Upper lobe of right lung (tissue), 1 donor: ENCODE measurements at regions not wholly inside any gene's neighbourhood (a gene's known extent, or its start where the extent isn't known, plus 50 kb on each side); places are given as distances from the start of the nearest gene placed in this dataset.

ENCODE experiments used
- ATAC-seq: fragments of 200-7000 bp; cut with Tn5 transposase; one replicate; pipeline ENCODE4 v1.9.1; 2020; ENCODE audit warnings: mild to moderate bottlenecking, moderate library complexity
- DNase-seq: peaks from one replicate; pipeline ENCODE4 v3.0.0-alpha.2; 2020
- H3K27ac ChIP-seq: fragments of 200-600 bp; one replicate; pipeline ENCODE4 v1.8.0; 2022
- H3K27me3 ChIP-seq: fragments of 200-600 bp; one replicate; pipeline ENCODE4 v1.8.0; 2022; ENCODE audit warnings: mild to moderate bottlenecking
- H3K36me3 ChIP-seq: fragments of 200-600 bp; one replicate; pipeline ENCODE4 v1.8.0; 2022
- H3K4me1 ChIP-seq: fragments of 200-600 bp; one replicate; pipeline ENCODE4 v1.8.0; 2022
- H3K4me3 ChIP-seq: fragments of 200-600 bp; one replicate; pipeline ENCODE4 v1.8.0; 2022; ENCODE audit warnings: mild to moderate bottlenecking
- H3K9me3 ChIP-seq: fragments of 200-600 bp; one replicate; pipeline ENCODE4 v1.8.0; 2022
- intact Hi-C: fragments of 100-400 bp; cut with DNase I; formaldehyde crosslinking; loops from one replicate; pipeline ENCODE4 v1.11.0; 2022
- TF ChIP-seq, protein P1 (sequence below): fragments of 200-600 bp; IDR thresholded peaks from one replicate; pipeline ENCODE4 v1.8.0; 2022; ENCODE audit warnings: antibody characterized with exemption
- donor health status: DM: no; HTN: yes; CAD: no; lungs with severe emphysema.

DNA sequence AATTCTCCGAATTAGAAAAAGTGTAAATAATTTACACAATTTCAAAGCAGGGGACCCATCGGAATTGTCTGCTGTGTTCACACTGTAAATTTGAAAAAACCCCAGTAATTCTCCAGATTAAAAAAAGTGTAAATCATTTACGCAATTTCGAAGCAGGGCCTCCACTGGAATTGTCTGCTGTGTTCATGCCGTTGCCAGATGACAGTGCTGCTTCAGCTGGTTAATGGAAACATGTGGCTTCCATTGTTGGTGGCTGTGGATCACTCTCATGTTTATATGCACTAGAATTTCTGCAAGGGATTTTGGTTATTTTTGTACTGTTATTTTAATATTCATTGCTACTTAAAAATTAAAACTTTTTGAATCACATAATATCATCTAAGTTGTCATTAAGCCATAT, 88.8 kb upstream of the ELMO1 start:
- TF ChIP-seq, protein P1, sequence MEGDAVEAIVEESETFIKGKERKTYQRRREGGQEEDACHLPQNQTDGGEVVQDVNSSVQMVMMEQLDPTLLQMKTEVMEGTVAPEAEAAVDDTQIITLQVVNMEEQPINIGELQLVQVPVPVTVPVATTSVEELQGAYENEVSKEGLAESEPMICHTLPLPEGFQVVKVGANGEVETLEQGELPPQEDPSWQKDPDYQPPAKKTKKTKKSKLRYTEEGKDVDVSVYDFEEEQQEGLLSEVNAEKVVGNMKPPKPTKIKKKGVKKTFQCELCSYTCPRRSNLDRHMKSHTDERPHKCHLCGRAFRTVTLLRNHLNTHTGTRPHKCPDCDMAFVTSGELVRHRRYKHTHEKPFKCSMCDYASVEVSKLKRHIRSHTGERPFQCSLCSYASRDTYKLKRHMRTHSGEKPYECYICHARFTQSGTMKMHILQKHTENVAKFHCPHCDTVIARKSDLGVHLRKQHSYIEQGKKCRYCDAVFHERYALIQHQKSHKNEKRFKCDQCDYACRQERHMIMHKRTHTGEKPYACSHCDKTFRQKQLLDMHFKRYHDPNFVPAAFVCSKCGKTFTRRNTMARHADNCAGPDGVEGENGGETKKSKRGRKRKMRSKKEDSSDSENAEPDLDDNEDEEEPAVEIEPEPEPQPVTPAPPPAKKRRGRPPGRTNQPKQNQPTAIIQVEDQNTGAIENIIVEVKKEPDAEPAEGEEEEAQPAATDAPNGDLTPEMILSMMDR = no peak
- DNase-seq (no peak), ATAC-seq (no peak)
- Histone ChIP-seq H3K36me3 (no peaks in the 10 kb centered on the region), H3K27me3 (no peaks in the 10 kb centered on the region), H3K9me3 (no peaks in the 10 kb centered on the region), H3K27ac (no peak overlapping the region), H3K4me1 (no peaks in the 10 kb centered on the region), H3K4me3 (no peak overlapping the region)
- intact Hi-C loops = no loop called here

DNA sequence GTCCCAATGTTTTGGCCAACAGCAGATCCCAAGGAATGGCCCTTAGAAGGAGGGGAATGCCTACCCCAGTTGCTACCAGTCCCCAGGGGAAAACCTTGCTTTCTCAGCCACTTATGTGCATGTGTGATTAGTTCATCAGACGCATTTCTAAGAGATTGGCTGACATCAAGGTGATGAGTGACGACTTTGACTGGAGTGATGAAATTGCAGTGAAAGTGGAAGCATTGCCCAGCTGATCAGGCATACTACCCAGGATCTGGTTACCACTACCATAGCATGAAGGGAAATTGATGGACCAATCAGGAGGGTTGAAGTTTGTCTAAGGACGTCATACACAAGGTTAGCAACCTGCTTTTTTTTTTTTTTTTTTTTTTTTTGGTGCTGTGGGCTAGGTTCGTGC, 90.3 kb upstream of the ELMO1 start:
- H3K36me3 ChIP-seq = no peaks in the 10 kb centered on the region
- H3K27me3 ChIP-seq = no peaks in the 10 kb centered on the region
- H3K9me3 ChIP-seq = no peaks in the 10 kb centered on the region
- ATAC-seq = no peak
- H3K27ac ChIP-seq = no peak overlapping the region
- H3K4me3 ChIP-seq = no peak overlapping the region
- no peak for DNase-seq
- TF ChIP-seq, protein P1 = no peak
- no peaks in the 10 kb centered on the region for H3K4me1 ChIP-seq
- intact Hi-C loops = no loop called here

DNA sequence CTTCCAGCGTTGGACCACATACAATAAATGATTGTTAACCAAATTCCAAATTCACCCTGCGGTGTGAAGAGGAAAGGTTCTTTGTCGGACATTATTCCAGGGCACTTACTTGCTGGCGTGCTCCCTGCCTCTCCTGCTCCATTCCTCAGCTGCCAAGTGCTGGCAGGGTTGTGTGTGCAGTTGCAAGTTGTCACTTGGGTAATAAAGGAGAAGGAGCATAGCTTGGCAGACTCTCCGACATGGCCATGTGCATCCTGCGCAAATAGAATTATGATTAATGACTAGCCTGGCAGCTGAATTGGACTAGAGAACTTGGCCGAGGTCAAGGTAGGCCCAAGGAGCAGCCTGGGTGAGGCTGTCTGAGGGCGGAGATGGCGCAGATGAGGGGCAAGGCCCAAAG, 92.3 kb upstream of the ELMO1 start:
- Histone ChIP-seq H3K4me1 (no peaks in the 10 kb centered on the region), H3K4me3 (no peak overlapping the region), H3K9me3 (no peaks in the 10 kb centered on the region), H3K27me3 (no peaks in the 10 kb centered on the region), H3K27ac (no peak overlapping the region), H3K36me3 (no peaks in the 10 kb centered on the region)
- intact Hi-C loops = no loop called here
- DNase-seq = no peak
- TF ChIP-seq, protein P1 = no peak
- no peak for ATAC-seq

DNA sequence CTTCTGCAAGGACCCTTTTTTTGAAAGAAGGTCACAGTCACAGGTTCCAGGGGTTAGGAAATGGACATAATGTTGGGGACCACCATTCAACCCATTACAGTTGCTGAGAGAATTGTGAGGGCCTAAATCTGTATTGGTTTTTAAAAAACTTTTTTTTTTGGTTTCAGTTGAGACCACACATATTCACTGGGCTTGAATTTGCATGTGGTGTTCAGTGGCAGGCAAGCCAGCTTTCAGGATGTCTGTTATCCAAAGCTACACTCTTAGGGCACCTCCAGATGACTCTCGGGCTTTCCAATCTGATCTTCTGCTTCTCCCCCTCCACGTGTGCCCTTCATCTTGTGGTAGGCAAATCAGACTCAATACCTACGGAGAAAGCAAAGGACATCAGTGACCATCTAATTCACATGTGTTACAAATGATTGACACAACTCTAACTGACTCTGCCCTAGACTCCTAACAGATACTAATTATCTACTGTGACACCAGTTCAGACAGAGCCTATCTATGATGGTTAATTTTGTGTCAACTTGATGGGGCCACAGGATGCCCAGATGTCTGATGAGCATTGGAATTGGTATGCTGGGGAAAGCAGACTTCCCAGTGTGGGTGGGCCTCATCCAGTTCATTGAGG, 93.3 kb upstream of the ELMO1 start:
- no peaks in the 10 kb centered on the region for H3K4me1 ChIP-seq
- no peaks in the 10 kb centered on the region for H3K27me3 ChIP-seq
- H3K4me3 ChIP-seq = no peak overlapping the region
- H3K27ac ChIP-seq = no peak overlapping the region
- intact Hi-C loops = no loop called here
- no peaks in the 10 kb centered on the region for H3K9me3 ChIP-seq
- TF ChIP-seq, protein P1 = no peak
- ATAC-seq (no peak), DNase-seq (no peak)
- H3K36me3 ChIP-seq = no peaks in the 10 kb centered on the region

DNA sequence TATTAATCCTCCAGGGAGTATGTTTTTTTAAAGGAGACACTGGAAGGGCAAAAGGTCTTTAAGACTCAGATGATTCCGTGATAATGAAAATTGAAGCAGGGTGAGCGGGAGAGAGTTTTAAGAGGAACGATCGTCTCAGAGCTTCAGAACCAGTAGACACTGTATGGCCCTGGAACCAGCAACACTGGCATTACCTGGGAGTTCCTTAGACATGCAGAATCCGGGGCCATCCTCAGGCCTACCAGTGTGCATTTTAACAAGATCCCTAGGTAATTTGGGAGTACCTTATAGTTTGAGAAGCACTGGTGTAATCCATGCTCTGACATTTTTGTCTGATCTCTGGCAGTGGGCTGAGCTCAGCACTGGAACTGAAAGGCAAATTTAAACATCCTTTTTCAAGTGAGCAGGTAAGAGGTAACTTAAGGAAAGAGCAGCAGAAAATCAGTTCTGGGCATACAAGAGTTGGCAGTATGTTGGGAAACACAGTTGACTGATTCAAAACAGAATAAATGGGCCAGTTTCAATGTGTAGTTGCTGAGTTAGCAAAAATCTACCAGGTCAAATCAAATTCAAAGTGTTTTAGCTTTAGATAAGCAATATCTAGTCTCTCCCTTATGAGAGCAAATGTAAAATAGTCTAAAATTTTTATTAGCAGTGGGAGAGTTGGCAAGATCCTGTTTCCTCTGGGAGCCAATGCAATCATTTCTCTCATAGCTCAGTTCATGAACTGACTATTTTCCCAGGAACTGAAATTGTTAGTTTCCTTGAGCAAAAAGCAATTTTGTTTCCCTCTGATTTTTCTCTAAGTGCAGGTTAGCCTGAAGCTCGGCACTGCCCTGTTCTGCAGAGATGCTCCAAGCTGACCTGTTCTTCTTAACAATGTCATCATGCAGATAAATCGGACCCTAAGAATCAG, 97.2 kb upstream of the ELMO1 start:
- Histone ChIP-seq H3K36me3 (no peaks in the 10 kb centered on the region), H3K27ac (no peak overlapping the region), H3K27me3 (no peaks in the 10 kb centered on the region), H3K4me1 (peaks cover 4% of the 10 kb centered on the region), H3K9me3 (no peaks in the 10 kb centered on the region), H3K4me3 (no peak overlapping the region)
- TF ChIP-seq, protein P1 = no peak
- DNase-seq (no peak), ATAC-seq (no peak)
- intact Hi-C loops = no loop called here
